T-cell (primary cell): ENCODE measurements at regions not wholly inside any gene's neighbourhood (a gene's known extent, or its start where the extent isn't known, plus 50 kb on each side); places are given as distances from the start of the nearest gene placed in this dataset.
"Not testable (repeated sequence)": the region's sequence is repeated elsewhere in the genome, so short reads cannot be mapped to it uniquely, and the experiment has no call there.

Experiments
- ATAC-seq, 4 experiments: fragments of 200-7000 bp in 3 of 4; fragments of 150-1000 bp in 1 of 4; cut with Tn5 transposase; replicated peaks in 1 of 4; 1 replicate in 3 of 4; 2 replicates in 1 of 4; pipeline ENCODE4 v1.10.0; 2021; ENCODE audit warnings: moderate library complexity in 3 of 4, mild to moderate bottlenecking in 2 of 4, moderate number of reproducible peaks in 1 of 4
- CTCF ChIA-PET, 2 donors: fragments of 300-600 bp; sonication (Branson Sonifier 250); formaldehyde crosslinking; loops; one replicate each; lab custom pipeline; 2022; ENCODE audit warnings: antibody characterized with exemption in 2 of 2; lab: Charles Lee
- POLR2A ChIA-PET, 2 donors: fragments of 300-600 bp; sonication (Branson Sonifier 250); formaldehyde crosslinking; loops; one replicate each; lab custom pipeline; 2022; ENCODE audit warnings: antibody characterized with exemption in 2 of 2; lab: Charles Lee
- DNase-seq, 35 experiments: peaks; one replicate each; pipeline versions ENCODE4 v3.0.0 to v3.0.0-alpha.2; 2013 to 2023
- H3K27ac ChIP-seq: one replicate; pipeline ENCODE4 v1.5.1; 2013; ENCODE audit warnings: low read length
- H3K27me3 ChIP-seq, 2 experiments: replicated peaks in 1 of 2; 1 replicate in 1 of 2; 2 replicates in 1 of 2; pipeline versions ENCODE4 v1.6.1 to v1.7.0; 2013; ENCODE audit warnings: low read length in 1 of 2, mixed read lengths in 1 of 2; ENCODE audit not compliant: control insufficient read depth in 2 of 2, insufficient read depth in 2 of 2; ENCODE audit errors: extremely low read depth in 1 of 2
- H3K36me3 ChIP-seq, 2 donors: 1 replicate in 1 of 2; 2 replicates in 1 of 2; pipeline versions ENCODE4 v1.6.1 to v1.7.0; 2013; ENCODE audit warnings: low read length in 1 of 2; ENCODE audit not compliant: control insufficient read depth in 2 of 2, insufficient read depth in 1 of 2; ENCODE audit errors: extremely low read depth in 1 of 2
- H3K4me1 ChIP-seq, 2 experiments: 1 replicate in 1 of 2; 2 replicates in 1 of 2; pipeline versions ENCODE4 v1.6.1 to v1.7.0; 2013; ENCODE audit warnings: low read length in 2 of 2, mixed read lengths in 1 of 2; ENCODE audit not compliant: insufficient read depth in 2 of 2, control insufficient read depth in 1 of 2; ENCODE audit errors: extremely low read depth in 1 of 2
- H3K4me3 ChIP-seq, 2 donors: 1 replicate in 1 of 2; 2 replicates in 1 of 2; pipeline versions ENCODE4 v1.5.1 to v1.7.0; 2013; ENCODE audit warnings: mild to moderate bottlenecking in 2 of 2, low read length in 1 of 2, moderate library complexity in 1 of 2; ENCODE audit not compliant: control insufficient read depth in 1 of 2; ENCODE audit errors: extremely low read depth in 1 of 2
- H3K9me3 ChIP-seq: 2 replicates; pipeline ENCODE4 v1.7.0; 2013
- H3K27ac Mint-ChIP-seq, 2 donors: one replicate each; pipeline ENCODE4 v1.8.0; 2020 to 2021; ENCODE audit warnings: mild to moderate bottlenecking in 2 of 2, mixed read lengths in 2 of 2
- H3K27me3 Mint-ChIP-seq, 2 donors: one replicate each; pipeline ENCODE4 v1.8.0; 2021 to 2022; ENCODE audit warnings: mixed read lengths in 2 of 2
- H3K36me3 Mint-ChIP-seq: one replicate; pipeline ENCODE4 v1.8.0; 2021; ENCODE audit warnings: mixed read lengths
- H3K4me1 Mint-ChIP-seq, 3 donors: one replicate each; pipeline ENCODE4 v1.8.0; 2020 to 2022; ENCODE audit warnings: mixed read lengths in 3 of 3, mild to moderate bottlenecking in 1 of 3
- H3K4me3 Mint-ChIP-seq, 3 donors: one replicate each; pipeline ENCODE4 v1.8.0; 2020 to 2022; ENCODE audit warnings: mild to moderate bottlenecking in 3 of 3, mixed read lengths in 3 of 3, moderate library complexity in 3 of 3
- H3K9me3 Mint-ChIP-seq, 3 donors: one replicate each; pipeline ENCODE4 v1.8.0; 2020 to 2022; ENCODE audit warnings: mixed read lengths in 3 of 3
- WGBS: methylation state at CpG from one replicate; pipeline ENCODE4 v1.1.5; 2013; ENCODE audit warnings: missing lambda C conversion rate; ENCODE audit not compliant: insufficient coverage; 5-methylcytosine and 5-hydroxymethylcytosine counted together

DNA sequence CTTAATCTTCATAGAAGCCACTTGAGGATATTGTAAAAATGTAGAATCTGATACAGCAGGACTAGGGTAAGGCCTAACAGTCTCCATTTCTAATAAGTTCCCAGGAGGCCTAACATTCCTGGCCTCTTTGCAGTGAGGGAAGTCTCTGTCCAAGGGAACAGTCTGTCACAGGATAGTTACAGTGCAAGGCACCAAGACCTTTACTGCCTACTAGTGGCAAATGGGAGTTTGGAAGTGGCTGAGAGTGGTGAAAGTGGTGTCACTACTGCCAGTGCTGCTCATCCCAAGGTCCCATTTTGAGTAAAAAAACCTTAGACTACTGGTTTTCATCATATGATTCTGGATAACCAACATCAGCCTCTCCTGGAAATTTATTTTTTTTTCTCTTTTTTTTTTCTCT, 619.5 kb upstream of the SEMA3D start:
- Mint-ChIP-seq H3K4me3 (no peak overlapping the region), H3K36me3 (no peaks in the 10 kb centered on the region), H3K9me3 (peaks cover 2 to 3% (median 2%) of the 10 kb centered on the region in 3 donors), H3K4me1 (no peaks in the 10 kb centered on the region), H3K27me3 (no peaks in the 10 kb centered on the region), H3K27ac (no peak overlapping the region)
- ChIA-PET POLR2A (no interaction called here), CTCF (no interaction called here)
- no peaks in the 10 kb centered on the region for H3K9me3 ChIP-seq
- ATAC-seq = no peak
- no peaks in the 10 kb centered on the region for H3K27me3 ChIP-seq
- no peak for DNase-seq
- no peak overlapping the region for H3K4me3 ChIP-seq
- no peak overlapping the region for H3K27ac ChIP-seq
- no peaks in the 10 kb centered on the region for H3K36me3 ChIP-seq
- no peaks in the 10 kb centered on the region for H3K4me1 ChIP-seq

GRCh38 chr7:85805656-85806055, 618.8 kb upstream of the SEMA3D start:
- no peak overlapping the region for H3K27ac Mint-ChIP-seq
- no peaks in the 10 kb centered on the region for H3K4me1 Mint-ChIP-seq
- POLR2A ChIA-PET = no interaction called here
- H3K9me3 Mint-ChIP-seq = peaks cover 0 to 3% (median 2%) of the 10 kb centered on the region in 3 donors
- H3K4me1 ChIP-seq = no peaks in the 10 kb centered on the region
- no peaks in the 10 kb centered on the region for H3K27me3 Mint-ChIP-seq
- no peak overlapping the region for H3K4me3 Mint-ChIP-seq
- CTCF ChIA-PET = no interaction called here
- no peak overlapping the region for H3K27ac ChIP-seq
- H3K4me3 ChIP-seq = no peak overlapping the region
- no peaks in the 10 kb centered on the region for H3K36me3 ChIP-seq
- ATAC-seq (no peak), DNase-seq (no peak)
- no peaks in the 10 kb centered on the region for H3K27me3 ChIP-seq
- no peaks in the 10 kb centered on the region for H3K36me3 Mint-ChIP-seq
- no peaks in the 10 kb centered on the region for H3K9me3 ChIP-seq

DNA sequence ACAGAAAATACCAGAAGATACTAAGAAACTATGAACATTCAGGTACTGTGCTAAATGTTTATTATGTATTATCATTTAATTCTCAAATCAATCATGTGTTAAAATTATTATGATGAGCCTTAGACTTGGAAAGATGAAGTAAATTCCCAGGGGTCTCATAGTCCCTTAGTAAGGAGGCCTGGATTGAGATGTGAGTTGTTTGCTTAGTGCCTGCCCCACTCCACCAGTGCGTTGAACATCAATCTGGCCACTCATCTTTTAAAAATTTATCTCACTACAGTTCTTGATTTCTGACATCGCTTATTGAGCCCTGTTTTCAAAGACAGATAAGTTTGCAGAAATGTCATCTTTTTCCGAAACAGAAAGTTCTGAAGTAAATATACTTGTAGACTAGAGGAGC, 618.4 kb upstream of the SEMA3D start:
- Mint-ChIP-seq H3K4me3 (no peak overlapping the region), H3K9me3 (peaks cover 0 to 3% (median 3%) of the 10 kb centered on the region in 3 donors), H3K4me1 (no peaks in the 10 kb centered on the region), H3K27me3 (no peaks in the 10 kb centered on the region), H3K36me3 (no peaks in the 10 kb centered on the region), H3K27ac (no peak overlapping the region)
- ChIA-PET POLR2A (no interaction called here), CTCF (no interaction called here)
- no CpG with 5 or more reads among the region's 3 CpGs for WGBS
- H3K27me3 ChIP-seq = no peaks in the 10 kb centered on the region
- no peak overlapping the region for H3K27ac ChIP-seq
- no peaks in the 10 kb centered on the region for H3K36me3 ChIP-seq
- no peaks in the 10 kb centered on the region for H3K9me3 ChIP-seq
- no peak overlapping the region for H3K4me3 ChIP-seq
- H3K4me1 ChIP-seq = no peaks in the 10 kb centered on the region
- ATAC-seq (no peak), DNase-seq (no peak)

- Histone ChIP-seq H3K4me3 (no peak overlapping the region), H3K27me3 (no peaks in the 10 kb centered on the region), H3K36me3 (no peaks in the 10 kb centered on the region), H3K9me3 (no peaks in the 10 kb centered on the region), H3K4me1 (no peaks in the 10 kb centered on the region), H3K27ac (no peak overlapping the region)
- H3K36me3 Mint-ChIP-seq = no peaks in the 10 kb centered on the region
- CTCF ChIA-PET = no interaction called here
- peaks cover 0 to 4% (median 3%) of the 10 kb centered on the region in 3 donors for H3K9me3 Mint-ChIP-seq
- H3K4me1 Mint-ChIP-seq = no peaks in the 10 kb centered on the region
- no CpG with 5 or more reads among the region's 1 CpG for WGBS
- H3K4me3 Mint-ChIP-seq = no peak overlapping the region
- DNase-seq (no peak), ATAC-seq (no peak)
- no peaks in the 10 kb centered on the region for H3K27me3 Mint-ChIP-seq
- POLR2A ChIA-PET = no interaction called here
- no peak overlapping the region for H3K27ac Mint-ChIP-seq
These were observed 615.4 kb upstream of the SEMA3D start for GRCh38 chr7:85802211-85802610.

- no peaks in the 10 kb centered on the region for H3K27me3 ChIP-seq
- WGBS = no CpG with 5 or more reads among the region's 2 CpGs
- H3K27ac Mint-ChIP-seq = no peak overlapping the region
- CTCF ChIA-PET = no interaction called here
- no peak overlapping the region for H3K4me3 ChIP-seq
- no peak overlapping the region for H3K4me3 Mint-ChIP-seq
- no peak overlapping the region for H3K27ac ChIP-seq
- H3K9me3 Mint-ChIP-seq = peaks cover 10 to 19% (median 16%) of the 10 kb centered on the region in 3 donors
- no peak for DNase-seq
- no peaks in the 10 kb centered on the region for H3K27me3 Mint-ChIP-seq
- POLR2A ChIA-PET = no interaction called here
- no peaks in the 10 kb centered on the region for H3K4me1 Mint-ChIP-seq
- H3K36me3 ChIP-seq = no peaks in the 10 kb centered on the region
- H3K4me1 ChIP-seq = no peaks in the 10 kb centered on the region
- H3K9me3 ChIP-seq = no peaks in the 10 kb centered on the region
- ATAC-seq = no peak
- H3K36me3 Mint-ChIP-seq = no peaks in the 10 kb centered on the region
These were observed 610.1 kb upstream of the SEMA3D start for GRCh38 chr7:85796956-85797355.

GRCh38 chr7:85791098-85791497, 604.2 kb upstream of the SEMA3D start:
- H3K27me3 ChIP-seq, H3K27ac ChIP-seq, H3K4me3 Mint-ChIP-seq, POLR2A ChIA-PET, DNase-seq, H3K4me3 ChIP-seq, H3K27ac Mint-ChIP-seq, H3K4me1 ChIP-seq, CTCF ChIA-PET, H3K27me3 Mint-ChIP-seq, ATAC-seq, H3K36me3 ChIP-seq, H3K36me3 Mint-ChIP-seq, H3K9me3 ChIP-seq, H3K4me1 Mint-ChIP-seq: not testable (repeated sequence)
- peaks cover 9 to 15% (median 9%) of the 10 kb centered on the region in 3 donors for H3K9me3 Mint-ChIP-seq
- no CpG with 5 or more reads among the region's 4 CpGs for WGBS

- Mint-ChIP-seq H3K27ac (no peak overlapping the region), H3K4me3 (no peak overlapping the region), H3K27me3 (no peaks in the 10 kb centered on the region), H3K9me3 (peaks cover 7 to 11% (median 8%) of the 10 kb centered on the region in 3 donors), H3K36me3 (no peaks in the 10 kb centered on the region), H3K4me1 (no peaks in the 10 kb centered on the region)
- no peaks in the 10 kb centered on the region for H3K27me3 ChIP-seq
- H3K4me3 ChIP-seq = no peak overlapping the region
- ChIA-PET CTCF (no interaction called here), POLR2A (no interaction called here)
- no peaks in the 10 kb centered on the region for H3K9me3 ChIP-seq
- ATAC-seq = no peak
- WGBS = no CpG with 5 or more reads among the region's 4 CpGs
- H3K4me1 ChIP-seq = no peaks in the 10 kb centered on the region
- no peak overlapping the region for H3K27ac ChIP-seq
- DNase-seq = no peak
- H3K36me3 ChIP-seq = no peaks in the 10 kb centered on the region
These were observed 594.8 kb upstream of the SEMA3D start for GRCh38 chr7:85781606-85782005.
